HCT116 (cell line): ENCODE measurements at regions not wholly inside any gene's neighbourhood (a gene's known extent, or its start where the extent isn't known, plus 50 kb on each side); places are given as distances from the start of the nearest gene placed in this dataset.

Source experiments
- CEBPB ChIP-seq: IDR thresholded peaks from 2 replicates; pipeline ENCODE4 v1.6.1; 2012; ENCODE audit warnings: low read depth
- CTCF ChIP-seq, 3 experiments: fragments of 200-600 bp in 1 of 3; sonication (generic) in 1 of 3; IDR thresholded peaks in 2 of 3; conservative IDR thresholded peaks in 1 of 3; 2 replicates each; pipeline ENCODE4 v1.5.1; 2012 to 2017; ENCODE audit warnings: low read depth in 2 of 3, low read length in 2 of 3, antibody characterized with exemption in 1 of 3, borderline replicate concordance in 1 of 3, control low read depth in 1 of 3, mild to moderate bottlenecking in 1 of 3, mixed read lengths in 1 of 3, mixed run types in 1 of 3, moderate library complexity in 1 of 3; ENCODE audit not compliant: insufficient read depth in 1 of 3
- MAX ChIP-seq: IDR thresholded peaks from 2 replicates; pipeline ENCODE4 v1.6.1; 2012
- POLR2A ChIP-seq: IDR thresholded peaks from 2 replicates; pipeline ENCODE4 v1.7.0; 2011; ENCODE audit warnings: borderline replicate concordance; ENCODE audit not compliant: insufficient read depth, insufficient read length; ENCODE audit errors: extremely low read depth
- ZNF274 ChIP-seq: fragments of 200-500 bp; sonication (Bioruptor generic); IDR thresholded peaks from 2 replicates; pipeline ENCODE4 v1.6.1; 2014; ENCODE audit warnings: mild to moderate bottlenecking, low read depth, low read length, inconsistent platforms

- no peak for TF ChIP-seq ZNF274
- no peak for TF ChIP-seq POLR2A
- no peak for TF ChIP-seq CTCF (IDR thresholded peaks at IDR 0.05 in 2 of 3, conservative IDR thresholded peaks at IDR 0.05 in 1 of 3; ENCODE audit: borderline replicate concordance in 1 of 3, insufficient read depth in 1 of 3, low read depth in 2 of 3, low read length in 2 of 3)
- no peak for TF ChIP-seq CEBPB
- no peak for TF ChIP-seq MAX
Measured at GRCh38 chr20:53853111-53853713, 217.2 kb downstream of the BCAS1 start.
